Amniotic epithelial cell (primary cell): ENCODE measurements at regions not wholly inside any gene's neighbourhood (a gene's known extent, or its start where the extent isn't known, plus 50 kb on each side); places are given as distances from the start of the nearest gene placed in this dataset.

ENCODE experiments used
- DNase-seq: peaks from one replicate; pipeline ENCODE4 v3.0.0-alpha.2; 2010; ENCODE audit warnings: low read depth

DNA sequence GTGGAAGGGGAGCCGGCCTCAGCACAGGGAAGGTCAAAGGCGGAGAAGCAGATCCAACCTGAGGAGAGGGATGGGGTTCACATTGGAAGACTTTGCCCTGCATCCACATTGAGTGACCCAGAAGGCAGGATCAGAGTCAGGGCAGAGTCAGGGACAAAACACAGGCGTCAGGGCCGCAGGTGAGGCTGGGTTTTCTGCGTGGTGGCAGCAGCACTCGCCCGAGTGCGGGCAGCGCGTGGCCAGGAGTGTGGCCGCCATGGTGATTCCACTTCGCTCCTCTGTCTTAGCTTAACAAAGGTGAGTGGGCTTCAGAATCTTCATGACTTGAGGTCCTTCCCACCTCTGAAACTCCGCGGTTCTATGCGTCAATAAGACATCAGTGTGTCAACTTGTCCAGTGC lies 476.9 kb upstream of the SMIM21 start:
- no peak for DNase-seq

DNA sequence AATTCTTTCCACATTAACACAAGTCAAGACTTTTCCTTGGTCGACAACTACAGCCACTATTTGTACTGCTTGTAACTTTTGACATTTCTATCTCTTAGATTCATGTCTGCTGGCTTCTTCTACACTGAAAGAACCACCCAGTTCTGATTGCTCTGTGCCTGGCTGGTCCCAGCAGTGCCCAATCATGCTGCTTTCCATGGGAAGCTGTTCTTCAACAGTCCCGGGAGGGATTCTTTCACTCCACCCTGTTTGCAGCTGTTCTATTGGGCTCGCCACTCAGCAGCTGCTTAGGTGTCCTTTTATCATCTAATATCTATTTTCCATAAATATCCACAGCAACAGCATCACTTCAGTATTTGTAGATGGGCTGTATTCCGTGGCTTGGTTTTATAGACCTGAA lies 471.1 kb upstream of the SMIM21 start:
- no peak for DNase-seq

GRCh38 chr18:75897386-75897785 lies 469.9 kb upstream of the SMIM21 start:
- DNase-seq, result no peak

DNA sequence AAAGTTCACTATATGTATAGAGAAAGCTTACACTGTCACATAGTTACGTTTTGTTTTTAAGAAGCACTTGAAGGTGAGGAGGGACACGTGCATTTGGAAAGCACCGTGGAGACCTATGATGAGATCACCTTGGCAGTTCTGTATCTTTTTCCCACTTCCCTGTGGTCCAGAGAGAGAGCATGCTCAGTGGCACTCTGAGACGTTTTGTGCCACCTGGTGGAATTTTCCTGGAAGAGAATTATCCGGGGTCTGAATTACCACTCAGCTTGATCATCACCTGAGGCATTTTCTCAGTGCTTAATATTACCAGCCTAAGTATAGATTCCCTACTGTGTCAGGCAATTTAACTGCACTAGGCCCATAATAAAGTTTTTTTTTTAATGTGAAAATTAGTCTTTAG lies 469.4 kb upstream of the SMIM21 start:
- DNase-seq, result no peak

- DNase-seq, result no peak
Observed at GRCh38 chr18:75895135-75895534, 467.6 kb upstream of the SMIM21 start.

- DNase-seq, result no peak
Observed at GRCh38 chr18:75884728-75885127, 457.2 kb upstream of the SMIM21 start.

DNA sequence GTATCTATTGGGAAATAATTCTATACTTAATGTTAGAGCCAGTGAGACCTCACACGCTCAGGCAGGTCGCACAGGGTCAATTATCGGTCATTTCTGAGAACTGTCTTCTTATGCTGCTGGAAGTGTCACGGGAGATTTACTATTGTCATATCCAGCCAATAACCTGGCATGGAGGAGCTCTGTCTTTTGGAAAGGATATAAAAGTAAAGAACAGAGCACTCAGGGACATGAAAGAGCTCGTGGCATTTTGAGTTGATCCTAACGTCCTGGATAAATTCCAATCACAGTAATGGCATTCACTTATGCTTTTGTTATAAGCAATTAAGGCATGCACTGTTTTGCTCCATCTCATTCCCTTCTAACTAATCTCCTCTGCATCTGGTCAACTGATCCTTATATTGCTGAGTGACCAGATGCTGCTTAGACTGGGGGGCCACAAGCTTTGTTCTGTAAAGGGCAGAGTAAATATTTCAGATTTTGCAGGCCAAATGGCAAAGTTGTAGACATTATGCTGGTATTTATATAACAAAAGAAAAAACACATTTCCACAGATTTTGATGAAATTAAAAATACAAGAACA lies 453.5 kb upstream of the SMIM21 start:
- no peak for DNase-seq

- DNase-seq, result no peak
Observed at GRCh38 chr18:75880266-75880665, 452.8 kb upstream of the SMIM21 start.

DNA sequence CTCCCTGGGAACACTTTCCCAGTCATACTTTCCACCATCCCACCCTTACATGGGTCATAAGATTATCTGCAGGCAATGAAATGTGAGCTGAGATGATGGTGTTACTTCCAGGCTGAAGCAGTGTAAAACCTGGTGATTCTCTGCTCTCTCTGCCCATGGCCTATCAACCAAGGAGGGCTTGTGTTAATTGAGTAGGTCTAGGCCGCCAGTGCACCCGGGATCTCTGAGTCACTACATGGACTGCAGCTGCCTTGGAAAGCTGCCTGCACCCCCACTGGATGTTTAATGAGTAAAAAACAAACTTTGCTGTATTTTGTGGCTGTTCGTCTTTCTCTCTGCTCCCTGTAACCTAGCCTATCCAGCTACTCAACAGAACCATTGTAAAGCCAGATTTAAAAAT lies 451.7 kb upstream of the SMIM21 start:
- no peak for DNase-seq

DNA sequence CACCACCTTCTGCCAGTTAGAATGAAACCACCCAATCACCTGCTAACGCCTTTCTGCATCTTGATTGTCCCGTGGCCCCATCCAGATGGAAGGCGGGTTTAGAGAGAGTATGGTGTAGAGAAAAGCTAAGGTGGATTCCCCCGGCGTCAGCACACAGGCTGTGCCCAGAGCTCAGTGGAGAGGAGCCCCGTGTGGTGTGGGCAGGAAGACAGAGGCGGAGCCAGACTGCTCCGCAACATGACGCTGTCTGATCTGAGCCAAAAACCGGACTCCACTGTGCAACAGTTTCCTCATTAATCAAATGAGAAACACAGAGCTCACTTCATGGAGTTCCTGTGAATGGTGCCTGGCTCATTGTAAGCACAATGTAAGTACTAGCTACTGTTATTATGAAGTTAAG lies 448.1 kb upstream of the SMIM21 start:
- no peak for DNase-seq

- DNase-seq, result no peak
Observed at GRCh38 chr18:75874401-75875089, 447.0 kb upstream of the SMIM21 start.

DNA sequence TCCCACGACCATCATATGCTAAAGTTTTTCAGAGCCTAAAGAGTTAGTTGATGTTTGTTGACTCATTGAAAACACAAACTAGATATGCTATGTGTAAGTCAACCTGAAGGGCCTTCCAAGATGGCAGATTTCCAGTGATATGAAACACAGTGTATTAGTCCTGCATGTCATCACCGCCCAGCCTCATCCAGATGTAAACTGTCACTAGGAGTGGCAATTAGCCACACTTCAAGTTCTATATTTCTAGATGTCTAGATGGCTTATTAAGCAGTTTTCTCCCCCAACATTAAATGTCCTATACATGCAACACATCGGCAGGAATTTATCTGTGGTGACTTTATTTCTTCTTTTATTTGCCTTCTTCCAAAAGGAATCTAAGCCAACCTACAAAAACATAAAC lies 444.1 kb upstream of the SMIM21 start:
- DNase-seq, result no peak

DNA sequence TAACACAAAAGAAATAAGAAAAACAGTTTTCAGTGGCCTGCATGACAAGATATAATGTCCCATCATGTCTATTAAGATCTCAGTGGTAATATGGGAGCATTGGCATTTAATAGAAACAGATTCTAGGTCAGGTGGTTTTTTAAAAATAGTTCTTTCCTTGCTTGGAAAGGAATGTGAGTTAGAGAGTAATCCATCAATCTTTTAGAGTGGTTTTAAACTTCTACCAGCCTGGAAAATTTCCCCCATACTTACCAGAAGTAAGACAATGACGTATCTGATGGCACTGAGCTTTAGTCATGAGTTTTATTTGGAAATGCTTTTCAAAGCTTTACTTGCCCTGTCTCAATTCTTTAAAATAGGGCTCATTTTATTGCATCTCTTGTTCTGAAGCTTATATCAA lies 441.7 kb upstream of the SMIM21 start:
- no peak for DNase-seq

GRCh38 chr18:75868031-75868430 lies 440.5 kb upstream of the SMIM21 start:
- no peak for DNase-seq

- DNase-seq, result no peak
Observed at GRCh38 chr18:75865639-75866038, 438.1 kb upstream of the SMIM21 start.

- no peak for DNase-seq
Observed at GRCh38 chr18:75864816-75865215, 437.3 kb upstream of the SMIM21 start.

GRCh38 chr18:75863696-75864095 lies 436.2 kb upstream of the SMIM21 start:
- DNase-seq, result no peak

DNA sequence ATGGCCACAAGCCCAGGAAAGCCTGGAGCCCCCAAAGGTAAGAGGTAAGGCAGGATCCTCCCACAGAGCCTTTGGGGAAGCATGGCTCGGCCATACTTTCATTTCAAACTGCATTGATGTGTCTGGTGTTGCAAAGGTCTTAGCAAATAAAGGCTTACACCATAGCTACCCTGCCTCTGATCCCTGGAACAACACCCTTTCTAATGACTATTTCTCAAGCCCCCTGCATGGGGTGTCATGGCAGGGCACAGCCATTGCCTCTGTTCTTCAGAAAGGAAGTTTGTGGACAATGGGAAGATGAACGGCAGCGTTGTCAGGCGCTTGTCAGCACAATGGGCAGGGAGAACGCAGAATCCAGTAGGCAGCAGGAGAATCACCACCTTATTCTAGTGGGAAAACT lies 435.0 kb upstream of the SMIM21 start:
- no peak for DNase-seq

DNA sequence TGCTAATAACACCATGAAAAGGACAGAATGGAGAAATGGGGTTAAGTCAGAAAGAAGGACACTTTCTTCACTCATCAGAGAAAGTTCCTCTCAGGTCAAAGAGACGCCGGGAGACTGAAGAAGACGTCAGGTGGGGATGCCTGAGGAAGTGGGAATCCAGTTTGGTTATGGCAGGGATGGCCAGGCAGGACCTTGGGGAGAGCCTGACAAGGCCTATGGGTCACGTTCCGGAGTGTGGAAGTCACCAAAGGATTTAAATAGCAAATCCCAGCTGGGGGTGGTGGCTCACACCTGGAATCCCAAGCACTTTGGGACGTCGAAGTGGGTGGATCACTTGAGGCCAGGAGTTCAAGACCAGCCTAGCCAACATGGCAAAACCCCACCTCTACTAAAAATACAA lies 432.7 kb upstream of the SMIM21 start:
- no peak for DNase-seq

DNA sequence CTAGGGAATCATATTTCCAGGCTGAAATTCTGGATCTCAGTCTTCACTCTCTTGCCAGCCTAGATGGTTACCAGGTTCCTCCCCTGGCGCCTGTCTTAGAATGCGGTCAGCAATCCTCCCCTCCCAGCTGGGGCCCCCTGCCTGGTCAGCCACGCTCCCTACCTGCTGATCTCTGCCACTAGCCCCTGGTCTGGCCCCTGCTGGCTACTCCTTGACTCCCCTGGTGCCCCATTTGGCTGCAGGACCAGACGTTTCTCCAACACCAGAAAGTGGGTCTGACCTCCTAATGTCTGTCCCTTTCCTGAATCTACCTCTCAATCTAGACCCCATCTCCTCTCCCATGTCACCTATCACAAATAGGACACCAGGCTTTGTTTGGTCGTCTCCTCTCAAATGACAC lies 432.0 kb upstream of the SMIM21 start:
- DNase-seq, result no peak

DNA sequence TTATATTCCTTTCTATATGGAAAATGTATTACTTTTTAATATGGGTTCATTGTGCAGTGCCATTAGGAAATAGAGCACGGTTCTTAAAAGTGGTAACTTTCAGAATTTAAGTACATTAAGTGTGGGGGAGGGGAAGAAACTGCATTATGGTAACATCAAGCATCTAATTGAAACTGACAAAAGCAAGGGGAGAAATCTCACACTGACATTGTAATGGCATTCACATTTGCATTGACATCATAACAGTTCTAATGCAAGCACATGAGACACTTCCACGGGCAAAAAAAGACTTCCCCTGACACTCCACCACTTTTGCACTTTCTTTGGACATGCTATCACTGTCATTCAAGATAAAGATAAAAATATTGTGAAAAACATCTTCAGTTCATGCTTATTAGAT lies 431.3 kb upstream of the SMIM21 start:
- DNase-seq, result no peak

DNA sequence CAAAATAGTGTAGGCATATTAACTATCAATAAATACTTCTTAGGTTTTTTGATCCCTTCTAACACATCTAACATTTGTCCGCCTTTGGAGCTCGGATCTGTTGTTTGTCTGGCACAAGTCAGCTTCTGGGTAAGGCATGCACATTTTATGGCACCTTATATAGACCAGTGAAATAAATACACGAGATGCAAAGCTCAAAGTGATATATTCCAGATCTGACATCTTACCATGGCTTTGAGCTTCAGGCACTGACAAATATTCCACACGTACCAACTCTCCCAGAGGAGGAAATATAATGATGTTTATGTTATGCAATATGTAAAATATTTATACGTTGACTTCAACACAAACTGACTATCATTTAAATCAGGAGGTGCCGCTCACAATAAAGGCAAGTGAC lies 430.1 kb upstream of the SMIM21 start:
- DNase-seq, result no peak

- no peak for DNase-seq
Observed at GRCh38 chr18:75854808-75855207, 427.3 kb upstream of the SMIM21 start.

DNA sequence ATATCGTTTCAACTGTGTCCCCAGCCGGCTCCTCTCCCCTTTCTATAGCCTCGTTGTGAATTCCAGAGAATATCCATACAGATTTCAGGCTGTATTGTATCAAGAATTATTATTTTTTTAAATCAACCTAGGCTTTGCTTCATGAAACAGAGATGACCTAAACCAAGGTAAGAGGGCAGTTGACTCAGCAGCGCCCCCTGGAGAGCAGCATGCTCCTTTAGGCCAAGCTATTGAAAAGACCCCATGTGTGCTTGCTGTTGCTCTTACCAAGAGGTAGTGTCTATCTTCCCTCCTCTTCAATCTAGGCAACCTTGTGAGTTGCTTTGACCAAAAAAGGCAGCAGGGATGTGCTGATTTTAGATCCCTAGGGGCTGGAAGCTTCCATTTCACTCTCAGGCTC lies 426.7 kb upstream of the SMIM21 start:
- DNase-seq, result no peak
